ENCODE measurements at regions not wholly inside any gene's neighbourhood (a gene's known extent, or its start where the extent isn't known, plus 50 kb on each side); places are given as distances from the start of the nearest gene placed in this dataset.

DNA sequence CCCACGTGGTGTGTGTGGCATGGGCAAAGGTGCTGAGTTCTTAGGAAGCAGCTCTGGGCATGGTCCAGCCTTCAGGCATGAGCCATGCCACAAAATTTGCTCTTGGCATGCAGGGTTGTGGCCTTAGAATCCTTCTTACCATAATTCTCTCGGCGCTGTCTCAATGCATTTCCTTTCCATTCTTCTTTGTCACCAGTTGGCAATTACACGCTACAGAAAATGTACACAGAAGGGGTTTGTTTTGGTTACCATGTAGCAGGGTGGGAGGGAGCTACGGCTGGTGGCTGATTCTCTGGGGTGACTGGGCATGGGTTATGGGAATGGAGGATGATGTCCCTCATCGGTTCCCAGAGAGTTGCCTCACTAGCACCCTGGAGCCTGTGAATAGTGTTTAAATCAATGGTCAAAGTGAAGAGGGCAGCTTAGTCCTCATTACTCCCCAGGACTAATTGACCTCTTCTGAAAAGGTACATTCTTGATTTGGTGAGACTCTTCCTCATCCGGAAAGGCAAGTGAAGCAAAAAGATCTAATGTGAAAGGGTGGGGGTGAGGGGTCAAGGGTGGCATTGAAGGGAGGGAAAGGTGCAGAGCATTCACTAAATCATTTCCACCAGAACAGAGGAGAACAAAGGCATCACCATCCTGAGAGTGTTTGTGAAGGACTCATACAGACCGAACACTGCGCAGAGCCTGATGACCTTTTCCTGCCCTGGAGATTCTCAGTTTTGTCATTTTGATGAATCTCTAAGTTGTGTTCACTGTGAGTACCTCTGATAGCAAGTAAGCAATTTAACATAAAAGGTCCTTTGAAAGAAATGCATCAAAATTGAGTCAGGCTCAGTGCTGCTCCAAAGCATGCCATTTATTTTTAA lies 199.8 kb upstream of the SFRP2 start:
- DNase-seq (ENCODE audit: low spot score): peak; percentile 37

DNA sequence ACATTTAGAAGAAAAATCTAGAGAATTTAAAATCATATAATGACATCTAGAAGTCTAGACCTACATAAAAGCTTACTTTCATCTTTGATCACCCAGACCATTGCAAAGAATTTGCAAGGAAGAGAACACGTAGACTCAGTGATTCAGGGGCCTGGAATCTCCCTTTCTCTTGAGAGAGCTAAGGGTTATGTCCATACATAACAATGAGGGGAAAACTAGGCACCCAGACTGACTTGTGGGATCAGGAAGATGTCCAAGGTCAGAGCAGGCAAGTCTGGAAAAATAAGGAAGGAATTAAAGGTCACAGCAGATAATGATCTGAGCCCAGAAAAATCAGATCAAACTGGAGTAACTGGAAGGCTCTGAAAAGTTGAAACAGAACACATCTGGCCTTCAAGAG lies 198.4 kb upstream of the SFRP2 start:
- peak; percentile 66 for DNase-seq (ENCODE audit: low spot score)

DNA sequence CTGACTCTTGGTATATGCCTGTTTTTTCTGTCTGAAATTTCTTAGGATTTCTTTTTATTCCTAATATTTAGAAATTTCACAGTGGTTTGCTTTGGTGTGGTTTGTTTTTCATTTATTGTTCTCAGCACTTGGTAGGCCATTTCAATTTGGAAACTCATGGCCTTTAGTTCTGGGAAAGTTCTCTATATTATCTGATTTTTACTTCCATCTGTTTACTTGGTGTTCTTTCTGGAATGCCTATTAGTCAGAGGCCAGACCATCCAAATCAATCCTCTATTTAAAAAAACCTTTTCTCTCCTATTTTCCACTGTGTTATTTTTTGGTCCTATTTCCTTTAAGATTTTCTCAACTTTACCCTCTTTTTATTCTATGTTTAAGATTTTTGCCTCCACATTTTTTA lies 188.1 kb upstream of the SFRP2 start:
- DNase-seq (ENCODE audit: low spot score): no peak

DNA sequence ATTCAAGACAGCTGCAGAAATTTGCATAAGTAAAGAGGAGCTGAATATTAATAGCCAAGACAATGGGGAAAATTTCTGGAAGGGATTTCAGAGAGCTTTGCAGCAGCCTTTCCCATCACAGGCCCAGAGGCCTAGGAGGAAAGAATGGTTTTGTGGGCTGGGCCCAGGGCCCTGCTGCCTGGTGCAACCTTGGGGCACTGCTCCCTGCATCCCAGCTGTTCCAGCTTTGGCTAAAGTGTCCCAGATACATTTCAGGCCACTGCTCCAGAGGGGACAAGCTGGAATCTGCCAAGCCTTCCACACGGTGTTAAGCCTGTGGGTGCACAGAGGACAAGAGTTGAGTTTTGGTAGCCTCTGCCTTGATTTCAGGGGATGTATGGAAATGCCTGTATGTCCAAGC lies 185.6 kb upstream of the SFRP2 start:
- DNase-seq (ENCODE audit: low spot score): no peak

DNA sequence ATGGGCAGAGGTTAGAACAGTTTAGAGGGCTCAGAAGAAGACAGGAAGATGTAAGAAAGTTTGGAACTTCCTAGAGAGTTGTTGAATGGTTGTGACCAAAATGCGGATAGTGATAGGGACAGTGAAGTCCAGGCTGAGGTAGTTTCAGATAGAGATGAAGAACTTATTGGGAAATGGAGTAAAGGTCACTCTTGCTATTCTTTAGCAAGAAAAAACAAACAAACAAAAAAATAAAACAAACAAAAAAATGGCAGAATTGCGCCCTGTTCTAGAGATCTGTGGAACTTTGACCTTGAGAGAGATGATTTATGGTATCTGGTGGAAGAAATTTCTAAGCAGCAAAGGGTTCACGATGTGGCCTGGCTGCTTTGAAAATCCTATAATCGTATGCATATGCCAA lies 185.1 kb upstream of the SFRP2 start:
- DNase-seq (ENCODE audit: low spot score): no peak

DNA sequence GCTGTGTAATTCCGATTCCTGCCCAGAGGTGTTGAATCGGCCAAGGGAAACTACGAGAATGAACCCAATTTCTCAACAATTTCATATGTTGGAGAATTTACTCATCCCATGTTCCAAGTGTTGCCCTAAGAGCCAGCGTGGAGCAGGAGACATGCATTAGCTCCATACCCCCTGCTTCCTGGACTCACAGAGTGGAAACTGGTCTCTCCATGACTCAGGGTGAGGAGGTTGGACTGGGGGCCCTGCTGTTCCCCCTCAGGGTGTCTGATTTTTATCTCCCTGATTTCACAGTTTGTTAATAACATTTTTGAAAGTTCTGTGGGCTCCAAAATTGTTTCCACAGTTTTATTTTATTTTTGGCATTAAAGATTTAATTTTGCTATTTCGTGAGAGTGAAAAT lies 183.0 kb upstream of the SFRP2 start:
- DNase-seq (ENCODE audit: low spot score): no peak

DNA sequence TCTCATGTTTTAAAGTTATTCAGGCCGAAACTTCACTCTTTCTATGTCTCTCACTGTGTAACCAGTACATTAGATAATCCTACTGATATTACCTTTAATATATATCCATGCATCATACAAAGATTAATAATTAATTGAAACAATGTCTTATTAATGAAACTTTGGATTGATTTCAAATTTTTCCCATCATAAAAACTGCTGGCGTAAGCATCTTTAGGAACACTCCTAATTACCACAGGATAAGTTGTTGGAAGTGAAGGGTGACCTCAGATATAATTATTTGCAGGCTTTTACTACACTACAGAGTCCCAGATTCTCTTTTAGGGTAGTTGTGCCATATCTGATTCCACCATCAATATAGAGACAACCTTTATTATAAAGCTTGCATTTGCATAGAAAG lies 181.3 kb upstream of the SFRP2 start:
- DNase-seq (ENCODE audit: low spot score): no peak

DNA sequence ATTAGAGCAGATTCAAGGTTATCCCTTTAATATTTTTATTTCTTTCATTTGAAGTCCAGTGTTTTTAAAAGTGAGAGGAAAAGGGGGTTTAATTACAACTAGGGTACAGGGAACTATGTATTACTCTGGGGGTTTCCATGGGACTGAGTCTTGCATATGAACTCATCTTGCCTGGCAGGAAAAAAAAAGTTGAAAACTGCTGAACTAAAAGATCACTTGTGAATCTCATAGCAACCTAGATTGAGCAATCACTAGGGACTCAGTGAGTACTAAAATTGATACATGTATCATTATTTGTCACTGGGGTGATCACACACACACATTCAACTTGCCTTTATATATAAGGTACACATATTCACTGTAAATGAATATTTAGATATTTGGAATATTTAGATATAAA lies 180.7 kb upstream of the SFRP2 start:
- no peak for DNase-seq (ENCODE audit: low spot score)

DNA sequence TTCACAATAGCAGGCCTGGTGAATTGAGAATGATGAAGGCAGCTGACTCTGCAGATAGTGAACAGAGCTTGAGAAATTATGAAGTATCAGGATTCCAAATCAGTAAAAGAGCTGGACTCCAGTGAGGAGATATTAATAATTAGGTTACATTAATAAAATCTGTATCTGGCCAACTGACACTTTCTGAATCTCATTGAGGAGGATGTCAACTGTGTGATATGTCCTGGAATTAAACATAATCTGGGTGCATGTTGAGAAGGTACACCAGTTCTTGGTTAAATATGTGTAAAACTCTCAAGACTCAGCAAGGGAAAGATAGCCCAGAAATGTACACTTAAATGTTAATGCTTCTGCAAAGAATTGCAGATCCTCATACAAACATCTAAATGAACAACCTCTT lies 177.8 kb upstream of the SFRP2 start:
- no peak for DNase-seq (ENCODE audit: low spot score)

DNA sequence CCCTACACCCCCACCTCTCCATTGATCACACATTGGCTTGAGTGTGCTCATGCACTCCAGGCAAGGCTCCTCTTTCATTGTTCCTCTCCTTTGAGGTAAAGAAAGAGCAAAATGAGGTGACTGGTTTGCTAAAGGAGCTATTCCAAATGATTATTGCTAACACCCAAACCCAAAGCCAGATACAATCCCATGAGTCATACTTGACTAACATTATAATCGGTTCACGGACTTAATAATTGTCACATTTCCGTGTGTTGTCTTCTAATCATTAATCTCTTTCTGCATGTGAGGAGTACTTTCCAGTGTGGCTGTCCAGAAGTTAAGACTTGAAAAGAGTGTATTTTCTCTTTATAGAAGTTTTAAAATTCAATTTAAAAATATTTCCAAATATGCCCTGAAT lies 174.3 kb upstream of the SFRP2 start:
- no peak for DNase-seq (ENCODE audit: low spot score)

DNA sequence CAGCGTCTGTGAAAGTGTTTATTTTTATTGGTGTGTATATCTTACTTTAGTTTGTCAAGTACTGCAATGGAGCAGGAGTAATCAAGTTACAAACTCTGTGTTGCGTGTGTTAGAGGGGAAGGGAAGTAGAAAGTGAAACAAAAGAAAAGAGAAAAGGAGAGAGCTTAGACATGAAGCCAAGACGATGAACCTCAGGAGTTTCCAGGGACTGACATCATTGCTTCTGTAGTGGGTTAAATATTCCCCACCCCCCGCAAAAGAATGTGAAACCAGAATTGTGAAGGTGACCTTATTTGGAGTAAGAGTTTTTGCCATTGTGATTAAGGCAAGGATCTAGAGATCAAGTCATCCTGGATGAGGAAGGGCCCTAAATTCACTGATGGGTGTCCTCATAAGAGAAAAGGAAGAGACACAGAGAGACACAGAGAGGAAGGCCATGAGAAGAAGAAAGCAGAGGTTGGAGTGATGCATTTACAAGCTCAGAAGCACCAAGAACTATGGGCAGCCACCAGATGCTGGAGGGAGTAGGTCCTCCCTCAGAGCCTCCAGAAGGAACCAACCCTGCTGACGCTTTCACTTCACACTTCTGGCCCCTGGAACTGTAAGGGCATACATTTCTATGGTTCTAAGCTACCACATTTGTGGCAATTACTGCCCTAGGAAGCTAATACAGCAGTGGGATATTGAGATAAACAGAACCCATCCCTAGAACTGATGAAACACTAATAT lies 173.6 kb upstream of the SFRP2 start:
- DNase-seq (ENCODE audit: low spot score): no peak

DNA sequence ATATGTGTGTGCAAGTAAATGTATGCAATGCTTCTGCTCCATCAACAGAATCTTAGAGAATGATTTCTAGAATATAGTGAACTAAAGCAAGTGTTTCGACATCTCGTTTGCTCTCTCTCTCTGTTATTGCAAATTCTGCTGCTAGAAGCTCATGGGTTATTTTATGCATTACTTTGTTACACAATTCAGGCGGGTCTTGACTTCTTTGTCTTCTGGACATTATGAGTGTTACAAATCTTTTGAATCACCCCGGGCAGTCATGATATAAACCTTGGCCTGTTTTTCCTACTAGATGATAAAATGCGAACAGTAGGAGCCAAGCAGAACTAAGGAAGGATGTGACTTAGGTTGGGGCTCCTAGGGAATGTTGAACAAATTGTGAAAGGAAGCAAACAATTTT lies 166.4 kb upstream of the SFRP2 start:
- DNase-seq (ENCODE audit: low spot score): no peak

DNA sequence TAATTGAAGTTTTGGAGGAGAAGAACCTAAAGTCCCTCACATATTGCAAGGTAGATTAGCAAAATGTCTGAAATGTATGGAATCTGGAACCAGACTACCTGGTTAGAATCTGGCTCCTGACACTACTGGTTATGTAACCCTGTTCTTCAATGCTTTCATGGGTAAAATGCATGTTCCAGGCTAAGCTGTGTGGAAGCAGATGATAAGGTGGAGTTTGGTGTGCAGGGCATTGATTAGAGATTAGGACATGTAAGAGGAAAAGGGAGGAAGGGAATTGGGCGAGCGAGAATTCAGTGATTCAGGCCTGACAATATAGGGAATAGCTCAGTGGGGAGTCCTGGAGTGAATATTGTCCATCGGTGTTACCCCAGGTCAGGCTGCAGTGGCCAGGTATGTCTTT lies 165.8 kb upstream of the SFRP2 start:
- DNase-seq (ENCODE audit: low spot score): no peak

DNA sequence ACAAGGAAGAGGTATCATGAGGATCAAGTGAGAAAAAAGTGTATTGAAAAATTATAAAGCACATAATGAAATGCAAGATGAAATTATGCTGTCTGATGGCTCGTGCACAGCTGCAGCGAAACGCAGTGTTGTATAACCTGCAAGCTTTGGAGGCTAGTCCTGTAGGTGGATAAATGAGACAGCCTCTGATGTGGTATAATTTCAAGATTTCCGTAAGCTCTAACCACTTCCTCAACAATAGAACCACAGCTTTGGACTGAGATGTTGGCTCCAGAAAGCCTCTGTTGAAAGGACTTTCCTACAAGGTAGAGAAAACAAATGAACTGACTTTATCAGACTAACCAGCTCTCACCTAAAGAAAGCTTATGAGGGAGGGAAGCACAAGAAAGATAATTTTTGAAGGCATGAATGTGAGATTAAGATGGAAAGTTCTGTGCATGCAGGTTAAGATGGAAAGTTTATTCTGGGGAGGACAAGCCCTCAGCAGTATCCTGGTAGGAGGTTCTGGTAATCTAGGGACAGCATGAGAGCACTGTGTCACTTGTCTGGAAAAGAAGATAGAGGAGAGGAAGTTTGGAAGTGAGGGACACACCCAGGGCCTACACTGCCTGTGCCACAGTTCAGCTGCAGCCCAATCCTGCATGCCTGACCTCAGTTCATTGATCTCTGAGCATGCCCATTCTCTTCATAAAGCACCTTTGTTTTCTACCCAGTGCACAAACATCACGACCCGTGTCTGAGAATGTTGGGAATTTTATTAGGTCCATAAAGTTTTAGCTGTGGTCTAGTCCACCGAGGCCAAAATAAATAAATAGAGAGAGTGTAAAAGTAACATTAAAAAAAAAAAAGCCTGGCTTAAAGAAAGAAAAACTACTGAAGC lies 161.5 kb upstream of the SFRP2 start:
- DNase-seq (ENCODE audit: low spot score): no peak

DNA sequence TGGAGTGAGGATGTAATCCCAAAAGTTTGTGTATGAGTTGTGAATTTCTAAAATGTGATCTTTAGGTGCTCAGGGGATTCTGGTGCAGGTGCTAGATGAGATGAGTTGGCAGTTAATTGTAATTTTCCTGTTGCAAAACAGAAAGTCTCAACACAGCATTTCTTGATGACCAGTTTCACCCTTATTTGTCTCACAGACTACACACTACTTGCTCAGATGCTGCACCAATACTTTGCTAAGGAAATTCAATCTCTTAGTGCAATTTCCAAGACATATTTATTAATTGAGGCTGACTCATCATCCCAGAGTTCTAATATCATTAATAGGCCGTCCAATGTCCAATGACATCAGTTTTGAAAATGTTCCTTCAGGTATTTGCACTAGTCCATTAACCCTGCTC lies 159.2 kb upstream of the SFRP2 start:
- no peak for DNase-seq (ENCODE audit: low spot score)

DNA sequence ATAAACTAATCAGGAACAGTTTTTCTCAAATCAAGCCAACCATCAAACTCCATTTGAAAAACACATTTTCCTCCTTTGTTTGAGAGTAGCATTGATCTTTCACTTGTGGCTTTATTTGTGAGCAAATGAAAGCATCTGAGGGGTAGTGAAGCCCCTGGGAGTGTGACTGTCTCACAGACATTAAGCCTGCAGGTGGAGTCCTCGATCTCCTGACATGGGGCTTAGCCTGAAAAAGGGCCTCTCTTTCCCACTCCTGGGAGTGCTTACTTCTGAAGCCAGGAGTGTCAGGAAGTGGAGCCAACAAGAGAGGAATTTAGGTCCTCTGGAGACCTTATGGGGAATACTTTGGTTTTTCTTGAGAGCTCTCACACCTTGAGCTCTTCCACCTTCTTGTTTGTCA lies 158.2 kb upstream of the SFRP2 start:
- DNase-seq (ENCODE audit: low spot score): no peak

DNA sequence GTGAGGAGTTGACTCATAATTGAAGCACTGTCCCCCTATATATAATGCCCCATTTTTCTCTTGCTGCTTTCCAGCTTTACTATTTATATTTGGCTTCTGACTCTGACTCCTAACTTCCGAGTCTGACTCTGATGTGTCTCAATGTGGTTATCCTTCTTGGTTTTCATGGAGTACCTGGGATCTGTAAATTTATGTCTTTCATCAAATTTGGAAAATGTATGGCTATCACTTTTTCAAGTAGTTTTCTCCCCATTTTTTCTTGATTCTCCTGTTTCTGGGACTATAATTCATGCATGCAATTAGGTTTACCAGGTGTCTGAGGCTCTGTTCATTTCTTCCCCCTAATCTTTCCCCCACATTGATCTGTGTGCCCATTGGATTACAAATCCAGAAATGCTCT lies 156.8 kb upstream of the SFRP2 start:
- DNase-seq (ENCODE audit: low spot score): no peak

DNA sequence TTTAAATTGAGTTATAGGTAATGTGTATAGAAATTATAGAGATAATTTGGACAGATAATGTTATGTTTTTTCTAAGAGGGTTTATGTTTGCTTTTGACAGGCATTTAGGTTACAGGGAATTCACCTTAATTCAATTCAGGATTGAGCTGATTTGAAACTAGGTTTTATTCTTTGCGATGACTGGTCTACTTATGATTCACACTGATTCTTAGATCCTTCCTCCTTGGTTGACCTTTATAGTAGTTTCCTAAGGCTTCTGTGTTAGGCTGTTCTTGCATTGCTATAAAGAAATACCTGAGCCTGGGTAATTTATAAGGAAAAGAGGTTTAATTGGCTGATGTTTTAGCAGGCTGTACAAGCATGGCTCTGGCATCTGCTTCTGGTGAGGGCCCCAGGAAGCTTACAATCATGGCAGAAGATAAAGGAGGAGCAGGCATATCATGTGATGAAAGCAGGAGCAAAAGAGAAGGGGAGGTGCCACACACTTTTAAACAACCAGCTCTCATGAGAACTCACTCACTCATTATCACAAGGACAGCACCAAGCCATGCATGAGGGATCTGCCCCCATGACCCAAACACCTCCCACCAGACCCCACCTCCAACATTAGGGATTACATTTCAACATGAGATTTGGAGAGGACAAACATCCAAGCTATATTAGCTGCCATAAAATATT lies 155.0 kb upstream of the SFRP2 start:
- DNase-seq (ENCODE audit: low spot score): no peak

DNA sequence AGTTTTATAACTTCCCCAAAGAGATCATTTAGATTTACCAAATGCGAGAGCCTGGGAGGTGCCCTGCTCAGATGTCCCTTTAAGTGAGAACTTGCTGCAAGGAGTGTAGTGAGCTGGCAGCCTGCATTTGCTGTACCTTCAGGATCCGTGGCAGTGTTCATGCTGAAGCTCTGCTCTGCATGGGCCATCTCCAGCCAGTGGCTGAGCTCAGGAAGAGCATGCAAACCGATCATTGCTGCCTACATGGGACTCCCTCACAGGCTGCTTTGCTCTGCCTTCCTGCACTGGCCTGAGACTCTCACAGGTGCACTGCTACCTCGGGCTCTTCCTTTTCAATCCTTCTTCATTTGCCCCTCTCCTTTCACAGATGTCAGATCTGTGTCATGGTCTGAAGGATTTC lies 152.0 kb upstream of the SFRP2 start:
- DNase-seq (ENCODE audit: low spot score): no peak

DNA sequence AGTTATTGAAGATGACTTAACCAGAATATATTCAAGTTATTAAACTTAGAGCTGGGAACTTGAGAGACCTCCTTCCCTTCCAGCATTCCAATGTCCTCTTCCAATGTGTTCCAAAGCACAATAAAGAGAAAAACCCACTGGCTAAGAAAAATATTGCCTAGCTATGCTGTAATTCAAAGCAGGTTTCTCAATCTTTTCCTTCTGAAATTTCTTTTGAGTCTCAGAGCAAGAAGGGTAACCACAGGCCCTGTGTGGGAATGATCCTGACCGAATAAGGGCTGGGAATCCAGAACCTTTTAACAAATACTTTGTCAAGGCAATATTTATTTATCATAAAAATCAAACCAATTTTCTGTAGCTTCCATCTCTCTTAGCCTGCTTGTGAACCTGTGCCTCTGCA lies 150.7 kb upstream of the SFRP2 start:
- peak; percentile 23 for DNase-seq (ENCODE audit: low spot score)

DNA sequence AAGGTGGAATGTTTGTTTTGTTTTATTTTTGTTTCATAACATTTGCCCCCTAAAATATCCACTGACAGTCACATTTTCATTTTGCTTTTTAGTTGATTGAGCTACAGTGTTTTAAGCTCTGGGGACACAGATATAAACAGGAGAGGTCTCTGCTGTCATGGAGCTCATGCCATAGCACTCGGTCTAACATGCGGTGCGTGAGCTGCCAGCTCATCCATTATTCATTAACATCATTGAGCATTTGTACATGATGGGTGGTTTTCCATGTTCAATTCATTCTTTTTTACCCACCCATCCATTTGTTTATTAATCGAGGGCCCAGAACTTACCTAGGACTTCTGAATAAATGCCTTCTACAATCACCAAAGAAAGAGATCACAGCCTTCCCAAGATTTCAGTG lies 150.1 kb upstream of the SFRP2 start:
- no peak for DNase-seq (ENCODE audit: low spot score)

DNA sequence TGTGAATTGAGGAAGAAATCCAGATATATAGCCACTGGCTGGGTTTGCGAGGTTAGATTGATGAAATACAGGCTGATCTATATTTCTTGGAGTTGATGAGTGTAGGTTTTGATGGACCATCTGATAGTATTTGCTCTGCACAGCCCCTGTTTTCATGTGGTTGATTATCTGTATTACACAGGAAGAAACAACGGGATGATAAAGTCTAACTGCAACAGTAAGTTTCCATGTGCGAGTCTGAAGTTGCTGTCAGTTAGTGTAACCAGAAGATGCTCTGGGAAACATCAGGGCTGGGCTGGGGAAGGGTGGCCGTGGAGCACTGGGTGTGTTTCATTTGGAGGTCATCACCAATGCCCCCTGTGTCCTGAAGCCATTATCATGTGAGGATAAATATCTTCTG lies 148.4 kb upstream of the SFRP2 start:
- DNase-seq (ENCODE audit: low spot score): no peak

Data from AG20443 (cell line).